WERI-Rb-1 (cell line): ENCODE measurements at regions not wholly inside any gene's neighbourhood (a gene's known extent, or its start where the extent isn't known, plus 50 kb on each side); places are given as distances from the start of the nearest gene placed in this dataset.
A peak's percentile ranks its signal among the peaks of the same experiment; 100 is the strongest.

Experiments used
- DNase-seq: peaks from one replicate; pipeline ENCODE4 v3.0.0-alpha.2; 2020
- H3K27ac ChIP-seq: fragments of 250-450 bp; sonication (Bioruptor Pico); 2 replicates; pipeline ENCODE4 v1.5.1; 2020; ENCODE audit warnings: mild to moderate bottlenecking, moderate library complexity
- H3K27me3 ChIP-seq: fragments of 250-450 bp; sonication (Bioruptor Pico); 2 replicates; pipeline ENCODE4 v1.5.1; 2021; ENCODE audit warnings: mild to moderate bottlenecking, low read depth, moderate library complexity; ENCODE audit not compliant: insufficient read depth, severe bottlenecking
- H3K36me3 ChIP-seq: fragments of 250-450 bp; sonication (Bioruptor Pico); 2 replicates; pipeline ENCODE4 v1.5.1; 2020; ENCODE audit warnings: mild to moderate bottlenecking, moderate library complexity
- H3K4me3 ChIP-seq: 2 replicates; pipeline ENCODE4 v1.5.1; 2011; ENCODE audit warnings: low read depth, mild to moderate bottlenecking, control low read depth, low read length
- H3K9me3 ChIP-seq: fragments of 250-450 bp; sonication (Bioruptor Pico); 2 replicates; pipeline ENCODE4 v1.5.1; 2021; ENCODE audit warnings: mild to moderate bottlenecking, moderate library complexity; ENCODE audit not compliant: severe bottlenecking
- CTCF ChIP-seq: IDR thresholded peaks from 2 replicates; pipeline ENCODE4 v1.5.1; 2011; ENCODE audit warnings: low read depth, mild to moderate bottlenecking, control low read depth, inconsistent platforms, low read length

DNA sequence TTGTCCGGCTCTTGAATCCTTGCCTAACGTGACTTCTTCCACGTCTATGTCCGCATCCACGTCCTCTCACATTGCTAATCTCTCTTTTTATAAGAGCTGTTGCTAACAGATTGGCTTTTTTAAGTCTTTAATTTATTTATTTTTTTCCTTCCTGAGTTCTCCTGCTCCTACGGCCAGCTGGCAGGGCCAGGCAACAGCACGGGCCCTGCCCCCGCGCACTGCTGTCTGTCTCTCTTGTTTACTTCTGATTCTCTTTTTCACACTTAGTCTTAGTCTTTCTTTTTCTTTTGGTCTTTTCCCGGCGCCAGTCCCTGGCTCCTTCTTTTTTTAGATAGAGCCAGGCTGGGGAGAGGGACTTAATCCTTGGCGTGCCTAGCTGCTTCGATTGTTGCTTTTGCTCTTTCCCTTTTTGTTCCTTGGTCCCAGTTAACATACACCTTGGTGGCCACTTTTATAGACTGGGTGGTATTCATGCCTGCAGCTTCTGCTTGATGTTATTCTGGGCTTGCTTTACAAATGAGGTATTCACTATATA, 53.2 kb upstream of the RBMX start:
- Histone ChIP-seq H3K27me3 (no peaks in the 10 kb centered on the region), H3K27ac (peak overlapping the region; percentile 57), H3K36me3 (no peaks in the 10 kb centered on the region), H3K4me3 (peak overlapping the region; percentile 17; the same call in 1 of the 2 replicates), H3K9me3 (no peaks in the 10 kb centered on the region)
- DNase-seq, result peak; percentile 18
- TF ChIP-seq CTCF, result no peak

GRCh38 chrX:136931661-136932060, 51.1 kb upstream of the RBMX start:
- no peak overlapping the region for H3K27ac ChIP-seq
- DNase-seq, result no peak
- H3K36me3 ChIP-seq, result no peaks in the 10 kb centered on the region
- H3K27me3 ChIP-seq, result no peaks in the 10 kb centered on the region
- no peaks in the 10 kb centered on the region for H3K9me3 ChIP-seq
- no peak for TF ChIP-seq CTCF
- no peak overlapping the region for H3K4me3 ChIP-seq
